ENCODE measurements at regions not wholly inside any gene's neighbourhood (a gene's known extent, or its start where the extent isn't known, plus 50 kb on each side); places are given as distances from the start of the nearest gene placed in this dataset.
"Not testable (repeated sequence)": the region's sequence is repeated elsewhere in the genome, so short reads cannot be mapped to it uniquely, and the experiment has no call there.

DNA sequence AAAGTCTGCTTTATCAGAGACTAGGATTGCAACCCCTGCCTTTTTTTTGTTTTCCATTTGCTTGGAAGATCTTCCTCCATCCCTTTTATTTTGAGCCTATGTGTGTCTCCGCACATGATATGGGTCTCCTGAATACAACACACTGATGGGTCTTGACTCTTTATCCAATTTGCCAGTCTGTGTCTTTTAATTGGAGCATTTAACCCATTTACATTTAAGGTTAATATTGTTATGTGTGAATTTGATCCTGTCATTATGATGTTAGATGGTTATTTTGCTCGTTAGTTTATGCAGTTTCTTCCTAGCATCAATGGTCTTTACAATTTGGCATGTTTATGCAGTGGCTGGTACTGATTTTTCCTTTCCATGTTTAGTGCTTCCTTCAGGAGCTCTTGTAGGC, 84.0 kb upstream of the B3GAT1 start:
- DNase-seq (ENCODE audit: low read depth in 2 of 3, low spot score in 1 of 3), result not testable (repeated sequence)

GRCh38 chr11:134494395-134494794, 82.4 kb upstream of the B3GAT1 start:
- DNase-seq (ENCODE audit: low read depth in 2 of 3, low spot score in 1 of 3), result not testable (repeated sequence)

DNA sequence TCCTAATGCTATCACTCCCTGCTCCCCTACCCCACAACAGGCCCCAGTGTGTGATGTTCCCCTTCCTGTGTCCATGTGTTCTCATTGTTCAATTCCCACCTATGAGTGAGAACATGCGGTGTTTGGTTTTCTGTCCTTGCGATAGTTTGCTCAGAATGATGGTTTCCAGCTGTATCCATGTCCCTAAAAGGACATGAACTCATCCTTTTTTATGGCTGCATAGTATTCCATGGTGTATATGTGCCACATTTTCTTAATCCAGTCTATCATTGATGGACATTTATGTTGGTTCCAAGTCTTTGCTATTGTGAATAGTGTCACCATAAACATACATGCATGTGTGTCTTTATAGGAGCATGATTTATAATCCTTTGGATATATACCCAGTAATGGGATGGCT, 80.4 kb upstream of the B3GAT1 start:
- DNase-seq (ENCODE audit: low read depth in 2 of 3, low spot score in 1 of 3), result not testable (repeated sequence)

DNA sequence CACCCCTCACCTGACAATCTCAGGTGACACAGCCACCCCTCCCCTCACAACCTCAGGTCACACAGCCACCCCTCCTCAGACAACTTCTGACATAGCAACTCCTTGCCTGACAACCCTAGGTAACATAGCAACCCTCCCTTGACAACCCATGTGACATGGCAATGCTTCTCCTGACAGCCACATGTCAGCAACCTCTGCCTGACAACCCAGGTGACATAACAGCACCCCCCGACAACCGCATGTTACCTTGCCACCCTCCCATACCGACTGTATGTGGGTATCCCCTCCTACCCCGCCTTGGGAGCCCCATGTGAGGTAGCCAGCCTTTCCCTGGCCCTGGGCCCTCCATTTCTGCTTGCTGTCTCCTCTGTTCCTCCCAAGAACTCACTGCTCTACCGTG, 77.7 kb upstream of the B3GAT1 start:
- no peak for DNase-seq (ENCODE audit: low read depth in 2 of 3, low spot score in 1 of 3)

DNA sequence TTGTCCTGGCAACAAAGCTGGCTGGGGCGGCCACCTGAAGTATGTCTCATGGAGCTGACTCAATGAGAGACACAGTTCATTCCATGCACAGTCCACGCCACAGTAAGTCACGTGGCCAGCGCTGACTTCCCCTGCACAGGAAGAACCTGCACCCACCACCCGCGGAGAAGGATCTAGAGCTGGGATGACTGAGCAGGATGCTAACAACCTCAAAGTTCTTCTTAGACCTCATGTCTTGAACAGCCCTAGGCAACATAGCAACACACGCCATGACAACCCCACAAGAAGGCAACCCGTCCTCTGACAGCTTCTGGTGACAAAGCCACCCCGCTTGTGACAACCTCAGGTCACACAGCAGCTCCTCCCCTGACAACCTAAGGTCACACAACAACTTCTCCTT, 76.9 kb upstream of the B3GAT1 start:
- DNase-seq (ENCODE audit: low read depth in 2 of 3, low spot score in 1 of 3), result no peak

- DNase-seq (ENCODE audit: low read depth in 2 of 3, low spot score in 1 of 3), result no peak
These were observed 76.5 kb upstream of the B3GAT1 start for GRCh38 chr11:134488512-134488911.

DNA sequence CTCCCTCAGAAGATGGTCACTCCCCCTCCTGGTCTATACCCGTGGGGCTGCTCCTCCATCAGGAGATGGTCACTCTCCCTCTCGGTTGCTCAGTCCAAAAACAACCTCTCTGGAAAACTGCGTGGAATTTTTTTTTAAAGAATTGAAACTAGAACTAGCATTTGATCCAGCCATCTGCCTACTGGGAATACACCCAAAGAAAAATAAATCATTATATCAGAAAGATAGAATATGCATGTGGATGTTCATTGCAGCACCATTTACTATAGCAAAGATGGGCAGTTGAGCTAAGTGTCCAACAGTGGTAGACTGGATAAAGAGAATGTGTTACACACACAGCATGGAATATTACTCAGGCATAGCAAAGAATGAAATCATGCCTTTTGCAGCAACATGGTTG, 75.7 kb upstream of the B3GAT1 start:
- DNase-seq (ENCODE audit: low read depth in 2 of 3, low spot score in 1 of 3), result no peak

DNA sequence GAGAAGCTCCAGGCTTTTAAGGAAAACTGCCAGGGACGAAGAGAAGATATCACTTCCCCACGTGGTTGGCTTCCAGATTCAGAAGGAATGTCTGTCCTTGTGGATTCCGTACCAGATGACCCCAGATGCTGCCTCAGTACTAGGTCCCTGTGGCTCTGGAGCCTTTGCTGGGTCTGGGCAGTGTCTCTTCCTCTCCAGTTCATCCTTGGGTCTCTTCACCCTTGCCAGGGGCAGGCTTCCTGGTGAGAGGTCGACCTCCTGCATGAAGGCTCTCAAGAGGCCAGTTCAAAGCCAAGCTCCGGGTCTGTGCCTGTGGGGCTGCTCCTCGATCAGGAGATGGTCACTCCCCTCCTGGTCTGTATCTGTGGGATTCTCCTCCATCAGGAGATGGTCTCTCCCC, 74.7 kb upstream of the B3GAT1 start:
- DNase-seq (ENCODE audit: low read depth in 2 of 3, low spot score in 1 of 3), result no peak

GRCh38 chr11:134486106-134486505, 74.1 kb upstream of the B3GAT1 start:
- no peak for DNase-seq (ENCODE audit: low read depth in 2 of 3, low spot score in 1 of 3)

DNA sequence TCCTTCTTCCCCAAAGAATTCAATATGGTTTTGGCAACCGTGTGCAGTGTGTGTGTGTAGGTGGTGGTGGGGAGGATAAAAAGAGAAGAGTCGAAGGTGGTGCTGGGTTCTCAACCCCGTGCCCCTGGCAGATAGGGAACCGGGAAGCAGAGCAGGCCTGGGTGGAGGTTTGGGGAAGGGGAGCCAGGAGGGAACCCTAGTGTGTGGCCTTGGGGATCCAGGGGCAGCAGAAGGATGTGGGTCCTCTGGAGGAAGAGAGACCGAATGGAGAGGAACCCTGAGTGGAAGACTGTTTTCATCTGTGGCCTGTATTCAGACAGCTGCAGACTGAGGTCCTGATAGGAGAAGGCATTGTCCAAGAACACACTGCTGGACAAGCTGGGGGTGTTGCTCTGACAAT, 73.3 kb upstream of the B3GAT1 start:
- DNase-seq (ENCODE audit: low read depth in 2 of 3, low spot score in 1 of 3), result no peak

DNA sequence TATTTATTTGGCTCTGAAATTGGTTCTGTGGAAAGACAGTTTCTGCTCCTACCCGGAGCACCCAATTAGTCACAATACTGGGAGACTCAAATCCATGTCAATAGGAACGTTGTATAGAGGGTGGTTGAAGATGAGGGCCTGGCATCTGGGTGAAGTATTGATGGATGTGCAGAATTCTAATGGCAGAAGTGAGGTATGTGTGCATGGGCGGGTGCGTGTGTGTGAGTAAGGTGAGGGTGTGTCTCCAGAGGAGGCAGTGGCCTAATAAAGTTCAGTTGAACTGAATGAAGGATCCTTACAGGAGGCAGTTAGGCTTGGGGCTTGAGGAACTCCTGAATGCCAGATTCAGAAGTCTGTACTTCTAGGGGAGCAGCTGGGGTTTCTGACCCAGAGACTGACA, 71.8 kb upstream of the B3GAT1 start:
- DNase-seq (ENCODE audit: low read depth in 2 of 3, low spot score in 1 of 3), result no peak

DNA sequence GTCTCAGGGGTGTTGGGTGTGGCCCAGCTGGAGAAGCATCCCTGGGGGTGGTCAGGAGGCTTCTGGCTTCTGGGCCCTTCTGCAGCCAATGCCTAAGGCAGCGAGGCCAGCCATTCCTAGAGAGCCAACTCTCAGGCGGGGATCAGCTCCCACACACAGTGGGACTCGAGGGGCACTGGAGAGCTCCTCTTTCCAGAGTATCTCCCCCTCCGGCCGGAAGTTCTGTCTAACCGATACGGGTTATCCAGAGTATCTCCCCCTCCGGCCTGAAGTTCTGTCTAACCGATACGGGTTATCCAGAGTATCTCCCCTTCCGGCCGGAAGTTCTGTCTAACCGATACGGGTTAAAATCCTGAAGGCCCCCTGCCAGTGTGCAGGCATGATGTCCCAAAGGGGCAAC, 71.2 kb upstream of the B3GAT1 start:
- DNase-seq (ENCODE audit: low read depth in 2 of 3, low spot score in 1 of 3), result no peak

GRCh38 chr11:134482865-134483264, 70.8 kb upstream of the B3GAT1 start:
- no peak for DNase-seq (ENCODE audit: low read depth in 2 of 3, low spot score in 1 of 3)

DNA sequence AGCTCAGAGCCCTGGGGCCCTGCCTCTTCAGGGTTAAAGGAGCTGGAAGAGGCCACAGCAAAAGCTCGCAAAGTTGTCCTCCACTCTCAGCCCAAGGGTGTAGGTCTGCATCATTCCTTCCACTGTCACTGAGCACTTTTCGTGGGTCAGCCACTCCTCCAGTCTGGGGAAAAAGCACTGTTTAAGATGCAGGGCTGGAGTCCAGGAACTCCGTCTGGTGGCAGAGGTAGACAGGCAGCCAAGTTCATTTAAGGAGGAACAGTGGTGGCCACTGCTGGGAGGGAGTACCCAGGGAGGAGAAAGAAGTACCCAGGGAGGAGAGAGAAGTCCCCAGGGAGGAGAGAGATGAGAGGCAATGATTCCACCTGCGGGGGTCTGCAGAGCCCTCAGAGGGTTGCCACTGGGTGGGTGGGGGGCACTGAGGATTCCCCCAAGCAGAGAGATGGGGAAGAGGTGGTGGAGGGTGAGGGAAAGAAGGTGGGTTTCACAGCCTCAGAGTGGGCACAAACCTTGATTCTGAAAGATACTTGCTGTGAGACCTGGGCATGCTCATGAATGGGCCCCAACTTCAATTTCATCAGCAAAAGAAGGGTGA, 70.0 kb upstream of the B3GAT1 start:
- DNase-seq (ENCODE audit: low read depth in 2 of 3, low spot score in 1 of 3), result no peak

- no peak for DNase-seq (ENCODE audit: low read depth in 2 of 3, low spot score in 1 of 3)
These were observed 69.1 kb upstream of the B3GAT1 start for GRCh38 chr11:134481135-134481534.

GRCh38 chr11:134480136-134480712, 68.2 kb upstream of the B3GAT1 start:
- no peak for DNase-seq (ENCODE audit: low read depth in 2 of 3, low spot score in 1 of 3)

DNA sequence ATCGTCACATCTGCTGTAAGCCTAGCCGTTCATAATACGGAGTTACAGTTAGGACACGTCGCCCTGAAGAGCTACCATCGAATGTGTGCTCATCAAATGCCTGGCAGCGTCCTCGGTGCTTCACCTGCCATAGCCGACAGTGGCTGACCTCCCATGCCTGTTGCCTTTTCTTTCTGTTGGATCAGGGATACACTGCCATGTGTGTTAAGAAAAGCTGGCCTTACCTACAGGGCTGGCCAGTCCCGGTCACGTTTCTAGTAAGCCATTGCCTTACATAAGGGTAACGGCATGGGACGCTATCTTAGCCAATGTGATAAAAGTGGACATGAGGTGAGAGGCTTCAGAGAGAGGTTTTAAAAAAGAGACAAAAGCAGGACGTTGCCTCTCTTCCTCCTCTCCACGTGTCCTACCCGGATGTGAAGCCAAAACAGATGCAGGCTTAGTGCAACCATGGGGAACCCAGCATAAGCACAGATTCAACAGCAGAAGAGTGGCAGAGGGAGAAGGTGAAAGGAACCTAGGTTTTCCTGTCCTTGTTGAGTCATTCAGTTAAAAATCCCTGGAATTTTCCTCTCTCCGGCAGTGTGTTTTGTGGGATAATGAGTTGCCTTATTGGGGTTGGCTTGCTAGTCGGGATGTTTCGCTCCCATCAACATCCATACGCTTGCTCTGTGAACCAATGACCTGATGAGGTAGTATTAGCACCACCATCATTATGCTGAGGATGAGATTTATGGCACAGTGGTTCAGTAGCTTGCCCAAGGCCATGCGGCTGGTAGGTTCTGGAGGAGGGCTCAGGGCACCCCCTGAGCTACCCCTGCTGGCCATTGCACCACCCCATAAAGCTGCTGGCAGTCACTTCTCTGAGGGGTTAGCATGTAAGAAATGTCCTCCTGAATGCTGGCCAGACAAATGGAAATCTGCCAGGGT, 67.4 kb upstream of the B3GAT1 start:
- no peak for DNase-seq (ENCODE audit: low read depth in 2 of 3, low spot score in 1 of 3)

GRCh38 chr11:134478611-134479010, 66.6 kb upstream of the B3GAT1 start:
- no peak for DNase-seq (ENCODE audit: low read depth in 2 of 3, low spot score in 1 of 3)

DNA sequence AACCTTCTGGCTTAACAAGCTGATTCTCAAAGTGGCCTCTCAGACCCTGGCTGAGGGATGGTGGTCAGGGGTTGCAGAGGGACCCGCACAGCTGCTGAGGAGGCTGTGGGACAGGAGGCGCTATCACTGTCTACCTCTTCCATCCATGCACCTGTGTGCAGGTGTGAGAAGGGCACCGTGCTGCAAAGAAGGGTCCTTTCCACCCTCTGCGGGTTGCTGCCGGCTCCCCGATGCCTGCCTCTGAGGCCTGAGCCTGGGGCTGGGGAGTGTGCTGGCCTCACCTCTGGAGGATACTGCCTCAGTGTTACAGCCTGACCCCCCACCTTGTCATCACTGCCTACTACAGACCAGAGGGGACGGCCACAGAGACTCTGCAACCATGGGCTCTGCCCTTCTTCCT, 66.1 kb upstream of the B3GAT1 start:
- DNase-seq (ENCODE audit: low read depth in 2 of 3, low spot score in 1 of 3), result no peak

DNA sequence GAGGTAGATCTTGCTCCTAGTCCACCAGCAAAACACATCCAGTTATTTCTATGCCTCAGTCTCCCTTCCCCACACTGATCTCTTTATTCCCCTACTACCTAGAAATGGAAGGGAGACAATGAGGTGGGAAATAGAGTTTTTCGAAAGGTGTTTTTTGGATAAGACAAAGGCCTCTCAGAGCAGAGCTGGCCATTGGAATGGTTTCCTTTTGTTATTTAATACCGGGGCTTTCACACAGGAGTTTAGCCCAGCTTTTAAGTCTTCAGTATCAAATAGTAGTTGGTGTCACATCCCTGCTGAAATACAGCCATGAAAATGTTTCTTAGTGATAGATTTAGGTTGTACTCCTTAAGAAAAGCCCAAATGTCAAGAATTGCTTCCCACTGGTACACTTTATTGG, 65.4 kb upstream of the B3GAT1 start:
- DNase-seq (ENCODE audit: low read depth in 2 of 3, low spot score in 1 of 3), result no peak

DNA sequence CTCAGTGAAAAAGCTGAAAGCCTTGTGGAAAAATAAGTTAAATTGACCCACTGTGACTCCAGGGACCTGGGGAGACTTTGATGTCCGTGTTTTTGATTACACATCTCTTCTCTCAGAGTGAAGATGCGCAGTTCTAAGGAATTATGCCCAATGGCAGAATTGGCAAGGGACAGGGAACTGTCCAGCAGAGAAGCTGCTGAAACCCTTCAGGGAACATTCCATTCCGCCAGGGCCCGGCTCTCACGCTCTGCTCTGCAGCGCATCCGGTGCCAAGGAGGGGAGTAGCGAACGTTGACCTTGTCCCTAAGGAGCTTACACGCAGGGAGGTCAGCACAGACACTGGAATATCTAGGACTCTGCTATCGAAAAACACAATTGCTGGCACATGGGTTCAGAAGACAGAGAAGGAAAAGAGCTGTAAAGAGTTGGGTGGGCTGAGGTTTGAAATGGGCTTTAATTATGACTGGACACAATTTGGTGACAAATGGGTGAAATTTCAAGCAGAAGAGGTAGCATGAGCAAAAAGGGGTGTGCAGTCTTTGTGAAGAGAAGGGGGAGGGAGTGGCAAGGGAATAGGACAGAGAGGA, 64.5 kb upstream of the B3GAT1 start:
- no peak for DNase-seq (ENCODE audit: low read depth in 2 of 3, low spot score in 1 of 3)

- no peak for DNase-seq (ENCODE audit: low read depth in 2 of 3, low spot score in 1 of 3)
These were observed 63.9 kb upstream of the B3GAT1 start for GRCh38 chr11:134475951-134476350.

All from stimulated activated CD4-positive, alpha-beta T cell treated with anti-CD3 and anti-CD28 coated beads, Interleukin-12 subunit alpha, Interleukin-12 subunit beta, amount 100 ng/mL, for 48 hours (primary cell).